ENCODE measurements at regions not wholly inside any gene's neighbourhood (a gene's known extent, or its start where the extent isn't known, plus 50 kb on each side); places are given as distances from the start of the nearest gene placed in this dataset.
"Not testable (repeated sequence)": the region's sequence is repeated elsewhere in the genome, so short reads cannot be mapped to it uniquely, and the experiment has no call there.

- no peak for DNase-seq (ENCODE audit: low read depth in 2 of 3, low spot score in 2 of 3)
Observed at GRCh38 chr16:87098976-87099720, 218.0 kb downstream of the C16orf95 start.

DNA sequence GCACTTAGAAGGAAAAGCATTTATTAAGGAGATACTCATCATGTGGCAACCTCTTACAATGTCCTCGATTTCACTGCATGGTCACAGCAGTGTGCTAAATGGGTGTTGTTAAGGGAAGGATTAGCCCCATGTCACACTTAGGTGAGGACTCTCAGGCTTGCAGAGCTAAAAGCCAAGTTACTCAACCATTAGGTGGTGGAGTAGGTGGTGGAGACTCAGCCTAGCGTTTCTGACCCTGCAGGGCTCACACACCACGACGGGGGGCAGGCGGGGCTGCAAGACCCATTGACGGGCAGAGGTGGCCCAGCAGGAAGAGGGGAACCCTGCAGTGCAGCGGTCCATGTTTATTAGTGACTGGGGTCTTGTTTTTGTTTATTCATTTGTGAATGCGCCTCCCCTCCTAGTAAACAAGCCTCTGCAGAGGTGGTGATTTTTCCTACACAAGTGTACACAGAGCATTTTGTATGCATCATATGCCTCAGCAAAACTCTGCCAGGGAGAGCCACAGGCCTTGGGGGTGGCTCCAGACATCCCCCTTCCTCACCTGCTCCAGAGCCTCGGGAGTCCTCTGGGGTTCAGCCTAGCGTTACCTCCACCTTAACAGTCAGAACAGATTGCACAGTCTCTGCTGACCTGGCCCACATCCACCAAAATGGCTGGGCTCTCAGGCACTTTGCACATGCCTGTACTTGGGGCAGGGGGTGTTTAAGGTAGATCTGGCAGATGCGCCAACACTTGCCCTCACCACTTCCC, 216.7 kb downstream of the C16orf95 start:
- DNase-seq (ENCODE audit: low read depth in 2 of 3, low spot score in 2 of 3): no peak

GRCh38 chr16:87101903-87102302, 215.3 kb downstream of the C16orf95 start:
- no peak for DNase-seq (ENCODE audit: low read depth in 2 of 3, low spot score in 2 of 3)

DNA sequence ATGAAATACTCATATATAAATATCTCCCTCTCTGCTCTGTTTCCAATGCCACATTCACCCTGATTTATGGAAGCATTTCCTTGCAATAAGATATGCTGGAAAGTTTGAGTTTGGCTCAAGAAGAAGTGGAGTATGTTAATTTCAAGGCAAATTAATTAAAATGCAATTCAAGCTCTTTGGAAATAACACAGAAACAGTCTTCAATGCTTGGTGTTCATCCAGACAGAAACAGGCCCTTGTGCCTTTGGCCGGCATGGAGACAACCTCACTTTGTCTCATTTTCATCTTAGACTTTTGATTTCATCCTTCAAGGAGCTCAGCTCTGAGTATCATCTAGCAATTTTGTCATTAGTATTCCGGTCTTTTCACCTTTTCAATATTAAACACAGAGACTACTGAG, 210.0 kb downstream of the C16orf95 start:
- no peak for DNase-seq (ENCODE audit: low read depth in 2 of 3, low spot score in 2 of 3)

DNA sequence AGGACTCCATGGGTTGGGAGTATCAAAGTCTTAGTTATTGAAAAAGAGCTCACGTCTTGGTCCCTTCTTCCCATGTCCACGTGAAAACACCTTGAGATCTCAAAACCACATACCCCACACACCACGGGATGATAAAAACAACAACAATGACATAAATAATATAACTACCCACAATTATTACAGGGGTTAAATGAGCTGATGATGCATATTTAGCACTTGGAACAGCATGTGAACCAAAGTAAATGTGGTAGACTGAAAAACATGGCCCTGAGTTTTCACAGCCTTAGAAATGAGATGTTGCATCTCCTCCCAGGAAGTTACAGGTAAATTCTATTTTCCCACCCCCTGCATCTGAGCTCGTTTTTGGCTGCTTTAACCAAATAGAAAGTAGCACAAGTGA, 208.9 kb downstream of the C16orf95 start:
- DNase-seq (ENCODE audit: low read depth in 2 of 3, low spot score in 2 of 3): no peak

GRCh38 chr16:87108941-87109340, 208.3 kb downstream of the C16orf95 start:
- no peak for DNase-seq (ENCODE audit: low read depth in 2 of 3, low spot score in 2 of 3)

GRCh38 chr16:87114832-87115231, 202.4 kb downstream of the C16orf95 start:
- no peak for DNase-seq (ENCODE audit: low read depth in 2 of 3, low spot score in 2 of 3)

- no peak for DNase-seq (ENCODE audit: low read depth in 2 of 3, low spot score in 2 of 3)
Observed at GRCh38 chr16:87115646-87116045, 201.5 kb downstream of the C16orf95 start.

GRCh38 chr16:87117936-87118335, 199.3 kb downstream of the C16orf95 start:
- no peak for DNase-seq (ENCODE audit: low read depth in 2 of 3, low spot score in 2 of 3)

- DNase-seq (ENCODE audit: low read depth in 2 of 3, low spot score in 2 of 3): no peak
Observed at GRCh38 chr16:87119168-87119567, 198.0 kb downstream of the C16orf95 start.

GRCh38 chr16:87119748-87120147, 197.4 kb downstream of the C16orf95 start:
- DNase-seq (ENCODE audit: low read depth in 2 of 3, low spot score in 2 of 3): no peak

DNA sequence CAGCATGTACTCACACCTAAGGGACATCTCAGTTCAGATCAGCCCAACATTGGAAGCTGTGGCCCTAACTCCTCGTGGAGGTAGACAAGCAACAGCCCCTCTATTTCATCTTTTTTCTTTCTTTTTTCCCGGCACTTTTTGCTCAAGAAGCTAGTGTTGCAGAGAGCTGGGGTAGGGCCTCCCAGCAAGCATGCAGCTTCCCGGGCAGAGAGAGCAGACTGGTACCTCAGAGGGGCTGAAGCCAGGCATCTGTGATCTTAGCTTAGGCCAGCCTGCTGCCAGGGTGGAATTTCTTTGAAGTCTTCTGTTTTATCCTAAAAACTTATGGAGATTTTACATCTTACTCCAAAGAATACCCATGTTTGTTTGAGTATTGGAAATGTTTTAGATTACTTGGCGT, 195.4 kb downstream of the C16orf95 start:
- no peak for DNase-seq (ENCODE audit: low read depth in 2 of 3, low spot score in 2 of 3)

GRCh38 chr16:87123356-87124001, 193.7 kb downstream of the C16orf95 start:
- DNase-seq (ENCODE audit: low read depth in 2 of 3, low spot score in 2 of 3): no peak

- DNase-seq (ENCODE audit: low read depth in 2 of 3, low spot score in 2 of 3): not testable (repeated sequence)
Observed at GRCh38 chr16:87124405-87124804, 192.8 kb downstream of the C16orf95 start.

DNA sequence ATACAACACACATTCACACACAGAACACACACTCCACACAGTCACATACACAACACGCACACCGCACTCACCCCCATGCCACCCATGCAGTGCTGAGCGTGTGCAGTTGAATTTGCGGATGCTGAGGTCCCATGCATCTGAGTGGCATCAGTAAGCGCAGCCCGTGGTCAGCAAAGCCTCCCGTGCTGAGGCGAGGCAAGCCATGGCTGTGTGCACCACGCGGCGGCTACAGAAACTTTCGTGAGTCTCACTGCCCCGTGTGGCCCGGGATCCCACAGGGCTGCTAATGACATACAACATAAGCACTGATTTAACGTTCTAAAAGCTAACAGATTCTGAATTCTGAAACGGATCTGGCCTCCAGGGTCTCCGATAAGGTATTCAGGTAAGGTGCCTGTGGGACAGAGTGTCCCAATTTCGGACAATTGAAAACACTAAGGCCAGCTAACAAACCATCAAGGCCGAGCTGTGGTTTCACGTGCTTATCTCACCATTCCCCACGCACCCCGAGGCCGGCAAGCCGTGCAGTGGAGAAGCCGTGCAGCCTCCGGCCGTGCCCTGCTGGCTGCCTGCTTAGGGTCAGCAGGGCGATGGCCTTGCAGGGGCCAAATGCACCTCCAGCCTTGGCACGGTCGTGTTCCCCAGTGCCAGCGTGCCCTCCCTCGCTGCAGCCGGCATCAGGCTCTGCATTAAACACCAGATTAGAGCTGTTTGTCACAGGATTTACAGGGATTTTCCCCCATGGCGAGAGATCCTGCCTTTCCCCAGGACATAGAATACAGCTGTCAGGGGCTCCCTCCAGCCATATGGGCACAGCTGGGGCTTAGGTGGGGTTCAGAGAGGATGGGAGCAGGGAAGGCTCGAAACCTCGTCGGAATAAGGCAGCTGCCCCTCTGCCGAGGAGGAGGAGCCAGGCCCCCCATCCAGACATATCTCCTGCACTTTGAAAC, 191.7 kb downstream of the C16orf95 start:
- DNase-seq (ENCODE audit: low read depth in 2 of 3, low spot score in 2 of 3): no peak

- DNase-seq (ENCODE audit: low read depth in 2 of 3, low spot score in 2 of 3): no peak
Observed at GRCh38 chr16:87126403-87127025, 190.7 kb downstream of the C16orf95 start.

GRCh38 chr16:87127061-87127765, 190.0 kb downstream of the C16orf95 start:
- DNase-seq (ENCODE audit: low read depth in 2 of 3, low spot score in 2 of 3): no peak

DNA sequence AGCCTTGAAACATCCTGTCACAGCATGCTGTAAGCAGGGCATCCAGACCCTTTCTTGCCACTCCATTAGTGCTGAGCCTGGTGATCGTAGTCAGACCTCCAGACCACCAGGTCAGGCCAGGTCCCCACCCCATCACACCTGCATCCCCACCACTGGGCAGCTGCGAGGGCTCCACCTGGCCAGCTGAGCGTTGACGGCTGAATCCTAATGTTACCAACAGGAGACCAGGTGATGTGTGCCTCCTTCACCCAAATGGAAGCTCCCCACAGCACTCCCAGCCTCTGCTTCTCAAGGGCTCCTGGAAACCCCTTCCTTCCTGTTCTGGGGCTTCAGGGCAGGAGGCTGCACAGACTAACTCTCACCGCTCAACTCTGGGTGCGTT, 189.4 kb downstream of the C16orf95 start:
- DNase-seq (ENCODE audit: low read depth in 2 of 3, low spot score in 2 of 3): no peak

DNA sequence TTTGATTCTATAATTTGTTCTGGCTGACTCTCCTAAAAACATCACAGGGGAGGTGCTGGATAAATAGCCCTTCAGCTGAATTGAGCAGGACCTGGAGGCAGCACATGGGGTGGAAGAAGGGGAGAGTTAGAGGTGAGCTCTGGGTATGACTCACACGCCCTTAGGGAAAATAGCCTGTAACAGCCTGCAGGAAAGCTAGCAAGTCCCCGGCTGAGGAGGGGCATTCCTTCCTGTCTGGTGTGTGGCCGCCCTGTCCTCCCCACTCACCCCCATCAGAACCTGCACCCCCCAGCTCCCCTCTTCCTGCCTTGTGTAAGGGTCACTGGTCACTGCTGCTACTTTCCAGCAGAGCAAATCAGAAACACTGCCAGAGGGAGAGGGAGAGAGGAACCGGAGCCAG, 187.4 kb downstream of the C16orf95 start:
- no peak for DNase-seq (ENCODE audit: low read depth in 2 of 3, low spot score in 2 of 3)
